Panc1 (cell line): ENCODE measurements at regions not wholly inside any gene's neighbourhood (a gene's known extent, or its start where the extent isn't known, plus 50 kb on each side); places are given as distances from the start of the nearest gene placed in this dataset.

Experiments used
- ATAC-seq: fragments of 200-7000 bp; cut with Tn5 transposase; 2 replicates; pipeline ENCODE4 v1.9.1; 2020; ENCODE audit warnings: mild to moderate bottlenecking, moderate library complexity
- BruUV-seq: library from RNA; stranded (reverse); fragments of 400-500 nt; replicated peaks from 2 replicates; lab custom pipeline; 2021; lab: Mats Ljungman, UMichigan
- CTCF ChIA-PET: fragments of 300-600 bp; sonication (Branson Sonifier 250); formaldehyde crosslinking; loops from one replicate; lab custom pipeline; 2022; ENCODE audit warnings: antibody characterized with exemption; lab: Charles Lee
- POLR2A ChIA-PET: fragments of 300-600 bp; sonication (Branson Sonifier 250); formaldehyde crosslinking; loops from one replicate; lab custom pipeline; 2022; ENCODE audit warnings: antibody characterized with exemption; lab: Charles Lee
- DNase-seq: peaks from one replicate; pipeline ENCODE4 v3.0.0-alpha.2; 2010; ENCODE audit warnings: low read depth, low spot score
- H3K27ac ChIP-seq: 2 replicates; pipeline ENCODE4 v1.5.1; 2011; ENCODE audit warnings: mild to moderate bottlenecking, low read length, inconsistent platforms
- H3K27me3 ChIP-seq: fragments of 200-500 bp; sonication (Bioruptor generic); 2 replicates; pipeline ENCODE4 v1.6.0; 2014; ENCODE audit warnings: low read length, inconsistent platforms; ENCODE audit not compliant: control insufficient read depth, insufficient read depth
- H3K36me3 ChIP-seq: fragments of 200-500 bp; sonication (Bioruptor generic); 2 replicates; pipeline ENCODE4 v1.5.1; 2014; ENCODE audit warnings: inconsistent platforms, mild to moderate bottlenecking, low read length, moderate library complexity; ENCODE audit not compliant: control insufficient read depth, insufficient read depth
- H3K4me1 ChIP-seq: 2 replicates; pipeline ENCODE4 v1.5.1; 2011; ENCODE audit warnings: inconsistent platforms, mild to moderate bottlenecking, low read length, moderate library complexity; ENCODE audit not compliant: control insufficient read depth, insufficient read depth
- H3K4me3 ChIP-seq, 2 experiments: 2 replicates each; pipeline ENCODE4 v1.5.1; 2011 to 2012; ENCODE audit warnings: low read depth in 2 of 2, low read length in 2 of 2, mild to moderate bottlenecking in 2 of 2, inconsistent platforms in 1 of 2, moderate library complexity in 1 of 2
- H3K9me3 ChIP-seq: fragments of 200-500 bp; sonication (Bioruptor generic); 2 replicates; pipeline ENCODE4 v1.5.1; 2014; ENCODE audit warnings: low read depth, mild to moderate bottlenecking, inconsistent platforms, low read length, moderate library complexity; ENCODE audit not compliant: control insufficient read depth, insufficient read depth
- CTCF ChIP-seq: fragments of 450-650 bp; IDR thresholded peaks from 2 replicates; pipeline ENCODE4 v1.5.1; 2017; ENCODE audit warnings: mild to moderate bottlenecking
- POLR2AphosphoS5 ChIP-seq: IDR thresholded peaks from 2 replicates; pipeline ENCODE4 v1.6.1; 2012; ENCODE audit warnings: mild to moderate bottlenecking, low read depth, low read length, moderate library complexity
- REST ChIP-seq, 2 experiments: IDR thresholded peaks; 2 replicates each; pipeline ENCODE4 v1.6.1; 2011 to 2012; ENCODE audit warnings: low read depth in 2 of 2, control low read depth in 1 of 2, low read length in 1 of 2, mild to moderate bottlenecking in 1 of 2, moderate library complexity in 1 of 2; ENCODE audit not compliant: insufficient read depth in 1 of 2
- SIN3A ChIP-seq: IDR thresholded peaks from 2 replicates; pipeline ENCODE4 v1.6.1; 2012; ENCODE audit warnings: low read depth, mild to moderate bottlenecking, low read length, moderate library complexity, borderline replicate concordance; ENCODE audit not compliant: insufficient read depth
- TCF7L2 ChIP-seq: IDR thresholded peaks from 2 replicates; pipeline ENCODE4 v1.6.1; 2011; ENCODE audit warnings: mild to moderate bottlenecking, low read depth, low read length, inconsistent platforms
- in situ Hi-C: cut with HindIII; loops from 2 replicates; pipeline ENCODE4 v1.10.0; 2016; ENCODE audit warnings: low sequenced_read_pairs, low pct_unique_long_range_greater_than_20kb
- intact Hi-C: fragments of 100-400 bp; cut with micrococcal nuclease; formaldehyde crosslinking; loops from one replicate; pipeline ENCODE4 v1.10.0; 2022; ENCODE audit not compliant: unreplicated experiment

GRCh38 chr19:5228490-5228889 lies 112.1 kb downstream of the PTPRS start:
- intact Hi-C loops = no loop called here
- in situ Hi-C loops = no loop called here
- no TSS peak for BruUV-seq
- DNase-seq (no peak), ATAC-seq (no peak)
- ChIA-PET CTCF (no interaction called here), POLR2A (no interaction called here)
- Histone ChIP-seq H3K36me3 (no peaks in the 10 kb centered on the region), H3K4me1 (no peaks in the 10 kb centered on the region), H3K4me3 (no peak overlapping the region), H3K27ac (no peak overlapping the region), H3K27me3 (no peaks in the 10 kb centered on the region), H3K9me3 (no peaks in the 10 kb centered on the region)
- TF ChIP-seq TCF7L2 = no peak
- no peak for TF ChIP-seq REST (IDR thresholded peaks at IDR 0.05; ENCODE audit: insufficient read depth in 1 of 2, low read depth in 2 of 2, low read length in 1 of 2)
- TF ChIP-seq SIN3A = no peak
- no peak for TF ChIP-seq CTCF
- no peak for TF ChIP-seq POLR2AphosphoS5

GRCh38 chr19:5225486-5226345 lies 114.9 kb downstream of the PTPRS start:
- no peak overlapping the region for H3K27ac ChIP-seq
- H3K9me3 ChIP-seq = no peaks in the 10 kb centered on the region
- POLR2A ChIA-PET = no interaction called here
- H3K36me3 ChIP-seq = no peaks in the 10 kb centered on the region
- 0 out of 2 replicates have a peak, but pooled peaks have one; percentile 43 for ATAC-seq
- no peaks in the 10 kb centered on the region for H3K27me3 ChIP-seq
- no TSS peak for BruUV-seq
- no peak overlapping the region for H3K4me3 ChIP-seq
- CTCF ChIA-PET = no interaction called here
- intact Hi-C loops (no loop called here), in situ Hi-C loops (no loop called here)
- TF ChIP-seq REST (IDR thresholded peaks at IDR 0.05; ENCODE audit: insufficient read depth in 1 of 2, low read depth in 2 of 2, low read length in 1 of 2) = no peak
- peak; percentile 73; the same call in 1 of the 2 replicates for TF ChIP-seq CTCF
- DNase-seq = no peak
- H3K4me1 ChIP-seq = no peaks in the 10 kb centered on the region
